ENCODE measurements at regions not wholly inside any gene's neighbourhood (a gene's known extent, or its start where the extent isn't known, plus 50 kb on each side); places are given as distances from the start of the nearest gene placed in this dataset.

- TF ChIP-seq EGR1 (IDR thresholded peaks at IDR 0.05; ENCODE audit: low read depth in 2 of 2), result no peak
- no peak for TF ChIP-seq FOXA2 (IDR thresholded peaks at IDR 0.05)
Measured at GRCh38 chr9:13885258-13885657, 428.7 kb downstream of the NFIB start (continued).

- H3K27ac ChIP-seq (ENCODE audit: low read depth in 1 of 2, low read length in 2 of 2), result no peak overlapping the region
- 71% methylated on average over 1 of the region's 1 CpG for WGBS
- H3K9ac ChIP-seq (ENCODE audit: low read depth in 1 of 2, low read length in 2 of 2), result no peak overlapping the region
- H3K36me3 ChIP-seq (ENCODE audit: control insufficient read depth in 4 of 4, insufficient read depth in 3 of 4, low read depth in 1 of 4, low read length in 3 of 4), result no peaks in the 10 kb centered on the region
- H3K4me1 ChIP-seq (ENCODE audit: control insufficient read depth in 4 of 4, insufficient read depth in 4 of 4, low read length in 3 of 4), result no peaks in the 10 kb centered on the region
- no peak for DNase-seq (ENCODE audit: low spot score)
- peaks cover 0 to 12% (median 0%) of the 10 kb centered on the region in 4 donors for H3K9me3 ChIP-seq (ENCODE audit: control insufficient read depth in 4 of 4, low read length in 3 of 4)
- TF ChIP-seq JUND (IDR thresholded peaks at IDR 0.05), result no peak
- no peak overlapping the region for H3K4me3 ChIP-seq (ENCODE audit: low read depth in 1 of 3, low read length in 3 of 3)
- no peaks in the 10 kb centered on the region for H3K27me3 ChIP-seq (ENCODE audit: control insufficient read depth in 4 of 4, insufficient read depth in 4 of 4, low read length in 3 of 4)
Measured at GRCh38 chr9:13879981-13880380, 434.0 kb downstream of the NFIB start.

GRCh38 chr9:13879011-13879410, 434.9 kb downstream of the NFIB start:
- no peaks in the 10 kb centered on the region for H3K36me3 ChIP-seq (ENCODE audit: control insufficient read depth in 4 of 4, insufficient read depth in 3 of 4, low read depth in 1 of 4, low read length in 3 of 4)
- TF ChIP-seq ZBTB33 (IDR thresholded peaks at IDR 0.05), result no peak
- no peak for TF ChIP-seq CTCF (IDR thresholded peaks at IDR 0.05; ENCODE audit: low read depth, low read length, missing input control)
- no peak for TF ChIP-seq TAF1 (conservative IDR thresholded peaks at IDR 0.05)
- peaks cover 0 to 10% (median 0%) of the 10 kb centered on the region in 4 donors for H3K9me3 ChIP-seq (ENCODE audit: control insufficient read depth in 4 of 4, low read length in 3 of 4)
- no peak overlapping the region for H3K4me3 ChIP-seq (ENCODE audit: low read depth in 1 of 3, low read length in 3 of 3)
- no peaks in the 10 kb centered on the region for H3K4me1 ChIP-seq (ENCODE audit: control insufficient read depth in 4 of 4, insufficient read depth in 4 of 4, low read length in 3 of 4)
- WGBS, result 84% methylated on average over 3 of the region's 3 CpGs
- no peaks in the 10 kb centered on the region for H3K27me3 ChIP-seq (ENCODE audit: control insufficient read depth in 4 of 4, insufficient read depth in 4 of 4, low read length in 3 of 4)
- H3K27ac ChIP-seq (ENCODE audit: low read depth in 1 of 2, low read length in 2 of 2), result no peak overlapping the region
- no peak overlapping the region for H3K9ac ChIP-seq (ENCODE audit: low read depth in 1 of 2, low read length in 2 of 2)
- DNase-seq (ENCODE audit: low spot score), result no peak

GRCh38 chr9:13878241-13878711, 435.7 kb downstream of the NFIB start:
- H3K27ac ChIP-seq (ENCODE audit: low read depth in 1 of 2, low read length in 2 of 2), result no peak overlapping the region
- peaks cover 0 to 9% (median 0%) of the 10 kb centered on the region in 4 donors for H3K9me3 ChIP-seq (ENCODE audit: control insufficient read depth in 4 of 4, low read length in 3 of 4)
- H3K4me1 ChIP-seq (ENCODE audit: control insufficient read depth in 4 of 4, insufficient read depth in 4 of 4, low read length in 3 of 4), result no peaks in the 10 kb centered on the region
- H3K4me3 ChIP-seq (ENCODE audit: low read depth in 1 of 3, low read length in 3 of 3), result no peak overlapping the region
- DNase-seq (ENCODE audit: low spot score), result no peak
- no peaks in the 10 kb centered on the region for H3K27me3 ChIP-seq (ENCODE audit: control insufficient read depth in 4 of 4, insufficient read depth in 4 of 4, low read length in 3 of 4)
- H3K9ac ChIP-seq (ENCODE audit: low read depth in 1 of 2, low read length in 2 of 2), result no peak overlapping the region
- TF ChIP-seq HNF4G (IDR thresholded peaks at IDR 0.05) (no peak), JUND (IDR thresholded peaks at IDR 0.05) (no peak), HNF4A (conservative IDR thresholded peaks at IDR 0.05) (no peak), FOXA2 (IDR thresholded peaks at IDR 0.05) (no peak), ZBTB33 (IDR thresholded peaks at IDR 0.05) (no peak), YY1 (IDR thresholded peaks at IDR 0.05) (no peak), SP1 (IDR thresholded peaks at IDR 0.05) (no peak)
- H3K36me3 ChIP-seq (ENCODE audit: control insufficient read depth in 4 of 4, insufficient read depth in 3 of 4, low read depth in 1 of 4, low read length in 3 of 4), result no peaks in the 10 kb centered on the region
- 64% methylated on average over 3 of the region's 3 CpGs for WGBS
